ENCODE measurements at regions not wholly inside any gene's neighbourhood (a gene's known extent, or its start where the extent isn't known, plus 50 kb on each side); places are given as distances from the start of the nearest gene placed in this dataset.

- no peaks in the 10 kb centered on the region for H4K20me1 ChIP-seq (ENCODE audit: insufficient read depth, low read length)
- no peak overlapping the region for H3K4me3 ChIP-seq (ENCODE audit: low read depth, low read length, poor library complexity, severe bottlenecking)
- H3K36me3 ChIP-seq (ENCODE audit: insufficient read depth, low read length), result no peaks in the 10 kb centered on the region
- BruUV-seq (replicated peaks), result no TSS peak
- no peak for TF ChIP-seq EZH2phosphoT487 (IDR thresholded peaks at IDR 0.05; ENCODE audit: borderline replicate concordance, low read depth, low read length)
- TF ChIP-seq, protein P1, sequence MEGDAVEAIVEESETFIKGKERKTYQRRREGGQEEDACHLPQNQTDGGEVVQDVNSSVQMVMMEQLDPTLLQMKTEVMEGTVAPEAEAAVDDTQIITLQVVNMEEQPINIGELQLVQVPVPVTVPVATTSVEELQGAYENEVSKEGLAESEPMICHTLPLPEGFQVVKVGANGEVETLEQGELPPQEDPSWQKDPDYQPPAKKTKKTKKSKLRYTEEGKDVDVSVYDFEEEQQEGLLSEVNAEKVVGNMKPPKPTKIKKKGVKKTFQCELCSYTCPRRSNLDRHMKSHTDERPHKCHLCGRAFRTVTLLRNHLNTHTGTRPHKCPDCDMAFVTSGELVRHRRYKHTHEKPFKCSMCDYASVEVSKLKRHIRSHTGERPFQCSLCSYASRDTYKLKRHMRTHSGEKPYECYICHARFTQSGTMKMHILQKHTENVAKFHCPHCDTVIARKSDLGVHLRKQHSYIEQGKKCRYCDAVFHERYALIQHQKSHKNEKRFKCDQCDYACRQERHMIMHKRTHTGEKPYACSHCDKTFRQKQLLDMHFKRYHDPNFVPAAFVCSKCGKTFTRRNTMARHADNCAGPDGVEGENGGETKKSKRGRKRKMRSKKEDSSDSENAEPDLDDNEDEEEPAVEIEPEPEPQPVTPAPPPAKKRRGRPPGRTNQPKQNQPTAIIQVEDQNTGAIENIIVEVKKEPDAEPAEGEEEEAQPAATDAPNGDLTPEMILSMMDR (conservative IDR thresholded peaks at IDR 0.05; ENCODE audit: low read length), result no peak
- DNase-seq (ENCODE audit: low spot score), result no peak
- no peak overlapping the region for H3K27ac ChIP-seq (ENCODE audit: low read depth, low read length, poor library complexity, severe bottlenecking)
- POLR2A ChIA-PET, result no interaction called here
- CTCF ChIA-PET (ENCODE audit: unreplicated experiment), result no interaction called here
- H3K79me2 ChIP-seq (ENCODE audit: insufficient read depth, low read depth, low read length), result no peaks in the 10 kb centered on the region
- no peaks in the 10 kb centered on the region for H3K9me3 ChIP-seq (ENCODE audit: low read length)
- no peak overlapping the region for H2AFZ ChIP-seq (ENCODE audit: low read length)
- intact Hi-C loops (cut with micrococcal nuclease; ENCODE audit: unreplicated experiment), result no loop called here
- H3K4me2 ChIP-seq (ENCODE audit: low read length), result no peak overlapping the region
- H3K4me1 ChIP-seq (ENCODE audit: insufficient read depth, low read length, poor library complexity, severe bottlenecking), result no peaks in the 10 kb centered on the region
- H3K9me2 ChIP-seq (ENCODE audit: insufficient read depth, low read length), result no peaks in the 10 kb centered on the region
Measured at GRCh38 chr11:45745065-45745811, 59.7 kb upstream of the SLC35C1 start.

- H3K4me3 ChIP-seq (ENCODE audit: low read depth, low read length, poor library complexity, severe bottlenecking), result no peak overlapping the region
- H4K20me1 ChIP-seq (ENCODE audit: insufficient read depth, low read length), result no peaks in the 10 kb centered on the region
- BruUV-seq (replicated peaks), result no TSS peak
- no peaks in the 10 kb centered on the region for H3K79me2 ChIP-seq (ENCODE audit: insufficient read depth, low read depth, low read length)
- intact Hi-C loops (cut with micrococcal nuclease; ENCODE audit: unreplicated experiment), result no loop called here
- ChIA-PET POLR2A (no interaction called here), CTCF (ENCODE audit: unreplicated experiment) (no interaction called here)
- H2AFZ ChIP-seq (ENCODE audit: low read length), result no peak overlapping the region
- no peaks in the 10 kb centered on the region for H3K36me3 ChIP-seq (ENCODE audit: insufficient read depth, low read length)
- H3K4me2 ChIP-seq (ENCODE audit: low read length), result no peak overlapping the region
- no peak for TF ChIP-seq EZH2phosphoT487 (IDR thresholded peaks at IDR 0.05; ENCODE audit: borderline replicate concordance, low read depth, low read length)
- TF ChIP-seq, protein P1 (conservative IDR thresholded peaks at IDR 0.05; ENCODE audit: low read length), result no peak
- no peaks in the 10 kb centered on the region for H3K4me1 ChIP-seq (ENCODE audit: insufficient read depth, low read length, poor library complexity, severe bottlenecking)
- no peak overlapping the region for H3K27ac ChIP-seq (ENCODE audit: low read depth, low read length, poor library complexity, severe bottlenecking)
- no peaks in the 10 kb centered on the region for H3K9me2 ChIP-seq (ENCODE audit: insufficient read depth, low read length)
- no peak for DNase-seq (ENCODE audit: low spot score)
- no peaks in the 10 kb centered on the region for H3K9me3 ChIP-seq (ENCODE audit: low read length)
Measured at GRCh38 chr11:45743556-45744468, 61.1 kb upstream of the SLC35C1 start.

DNA sequence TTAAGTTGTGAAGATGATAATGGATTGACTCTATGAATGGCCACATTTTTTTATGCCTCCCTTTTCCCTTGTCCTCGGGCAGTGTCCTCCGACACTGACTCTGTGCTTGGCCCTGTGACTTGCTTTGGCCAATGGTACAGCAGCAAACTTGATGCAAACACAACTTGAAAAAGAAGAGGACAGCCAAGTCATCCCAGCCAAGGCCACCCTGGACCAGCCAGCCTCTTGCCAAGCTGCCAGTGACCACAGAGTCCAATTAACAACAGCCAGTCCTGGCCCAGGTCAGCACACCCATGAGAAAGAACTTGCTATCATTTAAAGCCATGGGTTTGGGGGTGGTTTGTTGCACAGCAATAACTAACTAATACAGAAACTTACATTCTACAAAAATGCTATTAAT is 63.4 kb upstream of the SLC35C1 start:
- no peaks in the 10 kb centered on the region for H4K20me1 ChIP-seq (ENCODE audit: insufficient read depth, low read length)
- no peak for DNase-seq (ENCODE audit: low spot score)
- CTCF ChIA-PET (ENCODE audit: unreplicated experiment), result no interaction called here
- no peak overlapping the region for H2AFZ ChIP-seq (ENCODE audit: low read length)
- no TSS peak for BruUV-seq (replicated peaks)
- intact Hi-C loops (cut with micrococcal nuclease; ENCODE audit: unreplicated experiment), result no loop called here
- no peak overlapping the region for H3K27ac ChIP-seq (ENCODE audit: low read depth, low read length, poor library complexity, severe bottlenecking)
- POLR2A ChIA-PET, result no interaction called here
- H3K79me2 ChIP-seq (ENCODE audit: insufficient read depth, low read depth, low read length), result no peaks in the 10 kb centered on the region
- no peak overlapping the region for H3K4me3 ChIP-seq (ENCODE audit: low read depth, low read length, poor library complexity, severe bottlenecking)
- TF ChIP-seq, protein P1 (conservative IDR thresholded peaks at IDR 0.05; ENCODE audit: low read length), result no peak
- no peak for TF ChIP-seq EZH2phosphoT487 (IDR thresholded peaks at IDR 0.05; ENCODE audit: borderline replicate concordance, low read depth, low read length)
- H3K36me3 ChIP-seq (ENCODE audit: insufficient read depth, low read length), result no peaks in the 10 kb centered on the region
- no peaks in the 10 kb centered on the region for H3K4me1 ChIP-seq (ENCODE audit: insufficient read depth, low read length, poor library complexity, severe bottlenecking)
- no peaks in the 10 kb centered on the region for H3K9me2 ChIP-seq (ENCODE audit: insufficient read depth, low read length)
- H3K9me3 ChIP-seq (ENCODE audit: low read length), result no peaks in the 10 kb centered on the region
- H3K4me2 ChIP-seq (ENCODE audit: low read length), result no peak overlapping the region
